Neural cell (in vitro differentiated cells): ENCODE measurements at regions not wholly inside any gene's neighbourhood (a gene's known extent, or its start where the extent isn't known, plus 50 kb on each side); places are given as distances from the start of the nearest gene placed in this dataset.

ENCODE experiments used
- EP300 ChIP-seq: fragments of 450-650 bp; conservative IDR thresholded peaks from 2 replicates; pipeline ENCODE4 v1.6.1; 2014; ENCODE audit warnings: antibody characterized with exemption, mild to moderate bottlenecking, moderate library complexity; ENCODE audit not compliant: poor library complexity, severe bottlenecking
- EZH2 ChIP-seq: fragments of 200-600, 300-800 bp; shearing (Covaris generic), sonication (generic); IDR thresholded peaks from 2 replicates; pipeline ENCODE4 v1.6.1; 2014; ENCODE audit warnings: antibody characterized with exemption, low read length, borderline replicate concordance, mild to moderate bottlenecking; ENCODE audit not compliant: insufficient read depth, poor library complexity, severe bottlenecking

- TF ChIP-seq EZH2: no peak
- no peak for TF ChIP-seq EP300
These were observed 76.9 kb upstream of the HIVEP3 start for GRCh38 chr1:41995441-41996130.
